ENCODE measurements at regions not wholly inside any gene's neighbourhood (a gene's known extent, or its start where the extent isn't known, plus 50 kb on each side); places are given as distances from the start of the nearest gene placed in this dataset.

DNA sequence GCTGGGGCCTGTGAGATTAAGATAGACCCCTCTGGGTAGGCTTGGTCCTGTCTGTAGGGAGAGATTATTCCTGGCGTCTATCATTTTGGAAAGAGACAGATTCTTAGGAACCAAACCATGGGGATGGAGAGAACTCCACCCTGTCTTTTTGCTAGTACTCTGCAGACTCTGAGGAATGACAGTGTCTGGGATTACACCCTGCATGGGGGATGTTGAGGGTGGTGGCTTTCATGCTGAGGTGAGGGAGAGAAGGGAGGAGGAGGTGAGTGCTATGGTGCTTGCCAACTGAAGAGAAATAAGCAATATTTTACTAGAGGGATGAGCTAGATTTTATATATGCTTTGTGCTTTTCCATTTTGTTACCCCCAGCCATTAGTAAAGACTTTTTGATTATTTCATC is 74.5 kb upstream of the PCDH8 start:
- Histone ChIP-seq H4K20me1 (ENCODE audit: insufficient read depth, low read length) (no peaks in the 10 kb centered on the region), H3K27ac (ENCODE audit: extremely low read length, insufficient read depth, low read length) (no peak overlapping the region), H2AFZ (ENCODE audit: low read length) (no peak overlapping the region), H3K36me3 (replicated peaks in 1 of 2; ENCODE audit: control insufficient read depth in 1 of 2, insufficient read depth in 2 of 2, low read length in 2 of 2) (no peaks in the 10 kb centered on the region), H3K4me2 (ENCODE audit: low read depth, low read length) (no peak overlapping the region), H3K79me2 (ENCODE audit: insufficient read depth, low read length) (no peaks in the 10 kb centered on the region), H3K4me1 (ENCODE audit: insufficient read depth, low read length) (no peaks in the 10 kb centered on the region), H3K9ac (ENCODE audit: insufficient read depth, low read depth, low read length) (no peak overlapping the region), H3K9me3 (ENCODE audit: low read length) (no peaks in the 10 kb centered on the region), H3K4me3 (replicated peaks in 1 of 3; ENCODE audit: insufficient read depth in 1 of 3, low read depth in 2 of 3, low read length in 3 of 3) (no peak overlapping the region), H3K27me3 (ENCODE audit: control insufficient read depth in 1 of 2, insufficient read depth in 2 of 2, low read length in 2 of 2) (0 out of 5 replicates have a peak, but pooled peaks cover 0 to 3% of the 10 kb centered on the region in 2 experiments)
- intact Hi-C loops (cut with micrococcal nuclease; ENCODE audit: unreplicated experiment) (no loop called here), in situ Hi-C loops (cut with HindIII; ENCODE audit: extremely low pct_ligation_motif_present, low pct_unique_long_range_greater_than_20kb) (no loop called here)
- ChIA-PET POLR2A (no interaction called here), CTCF (ENCODE audit: low intra/inter-chr PET ratio, low total read pairs) (no interaction called here)
- FAIRE-seq, result no peak
- ATAC-seq, result no peak
- no TSS peak for BruUV-seq (replicated peaks)
- no peak for DNase-seq (ENCODE audit: low spot score)
- TF ChIP-seq ZNF550 (CRISPR knock-in tag; IDR thresholded peaks at IDR 0.05; ENCODE audit: borderline replicate concordance) (no peak), ATRX (CRISPR knock-in tag; IDR thresholded peaks at IDR 0.05; ENCODE audit: borderline replicate concordance) (no peak), ZNF430 (CRISPR knock-in tag; IDR thresholded peaks at IDR 0.05) (no peak), HNF1B (CRISPR knock-in tag; IDR thresholded peaks at IDR 0.05) (no peak), ZNF253 (CRISPR knock-in tag; IDR thresholded peaks at IDR 0.05; ENCODE audit: borderline replicate concordance) (no peak), HNRNPL (IDR thresholded peaks at IDR 0.05; ENCODE audit: low read depth, low read length) (no peak), SIX4 (CRISPR knock-in tag; IDR thresholded peaks at IDR 0.05) (no peak), KMT2B (CRISPR knock-in tag; IDR thresholded peaks at IDR 0.05) (no peak), PAX8 (CRISPR knock-in tag; IDR thresholded peaks at IDR 0.05; ENCODE audit: borderline replicate concordance) (no peak), PHF20 (CRISPR knock-in tag; IDR thresholded peaks at IDR 0.05) (no peak), SALL1 (CRISPR knock-in tag; IDR thresholded peaks at IDR 0.05) (no peak)
- 0% methylated on average over 1 of the region's 1 CpG for WGBS (ENCODE audit: low lambda C conversion rate)

Data from HepG2 (cell line).